ENCODE measurements at regions not wholly inside any gene's neighbourhood (a gene's known extent, or its start where the extent isn't known, plus 50 kb on each side); places are given as distances from the start of the nearest gene placed in this dataset.
"Not testable (repeated sequence)": the region's sequence is repeated elsewhere in the genome, so short reads cannot be mapped to it uniquely, and the experiment has no call there.

- no peak for ATAC-seq
- no peak for TF ChIP-seq CTCF (IDR thresholded peaks at IDR 0.05)
- H3K36me3 ChIP-seq, result no peaks in the 10 kb centered on the region
- peaks cover 6% of the 10 kb centered on the region for H3K27me3 ChIP-seq (ENCODE audit: low read depth)
- no peaks in the 10 kb centered on the region for H3K9me3 ChIP-seq
- H3K4me1 ChIP-seq, result no peaks in the 10 kb centered on the region
- no peak for DNase-seq
- H3K4me3 ChIP-seq, result no peak overlapping the region
- H3K27ac ChIP-seq, result no peak overlapping the region
- intact Hi-C loops (cut with DNase I), result no loop called here
These were observed 84.9 kb upstream of the CCNG1 start for GRCh38 chr5:163352531-163352930.

GRCh38 chr5:163355811-163356210 lies 81.6 kb upstream of the CCNG1 start:
- H3K36me3 ChIP-seq; H3K4me1 ChIP-seq; H3K27me3 ChIP-seq (ENCODE audit: low read depth); DNase-seq; intact Hi-C loops (cut with DNase I); ATAC-seq; H3K9me3 ChIP-seq; H3K27ac ChIP-seq; H3K4me3 ChIP-seq: not testable (repeated sequence)

GRCh38 chr5:163357636-163358035 lies 79.8 kb upstream of the CCNG1 start:
- no peak for TF ChIP-seq CTCF (IDR thresholded peaks at IDR 0.05)
- no peaks in the 10 kb centered on the region for H3K36me3 ChIP-seq
- H3K9me3 ChIP-seq, result no peaks in the 10 kb centered on the region
- intact Hi-C loops (cut with DNase I), result no loop called here
- H3K4me1 ChIP-seq, result no peaks in the 10 kb centered on the region
- DNase-seq (no peak), ATAC-seq (no peak)
- H3K4me3 ChIP-seq, result no peak overlapping the region
- no peaks in the 10 kb centered on the region for H3K27me3 ChIP-seq (ENCODE audit: low read depth)
- no peak overlapping the region for H3K27ac ChIP-seq

- DNase-seq, result no peak
- Histone ChIP-seq H3K9me3 (no peaks in the 10 kb centered on the region), H3K4me1 (no peaks in the 10 kb centered on the region), H3K4me3 (no peak overlapping the region), H3K27me3 (ENCODE audit: low read depth) (no peaks in the 10 kb centered on the region), H3K36me3 (no peaks in the 10 kb centered on the region), H3K27ac (no peak overlapping the region)
- no peak for ATAC-seq
- TF ChIP-seq CTCF (IDR thresholded peaks at IDR 0.05), result no peak
- intact Hi-C loops (cut with DNase I), result no loop called here
These were observed 76.7 kb upstream of the CCNG1 start for GRCh38 chr5:163360656-163361055.

GRCh38 chr5:163361450-163361849 lies 75.9 kb upstream of the CCNG1 start:
- ATAC-seq (no peak), DNase-seq (no peak)
- Histone ChIP-seq H3K9me3 (no peaks in the 10 kb centered on the region), H3K27me3 (ENCODE audit: low read depth) (no peaks in the 10 kb centered on the region), H3K27ac (no peak overlapping the region), H3K4me3 (no peak overlapping the region), H3K36me3 (no peaks in the 10 kb centered on the region), H3K4me1 (no peaks in the 10 kb centered on the region)
- no peak for TF ChIP-seq CTCF (IDR thresholded peaks at IDR 0.05)
- intact Hi-C loops (cut with DNase I), result no loop called here

- H3K27ac ChIP-seq, result no peak overlapping the region
- no peak for ATAC-seq
- no peaks in the 10 kb centered on the region for H3K27me3 ChIP-seq (ENCODE audit: low read depth)
- no peak for DNase-seq
- intact Hi-C loops (cut with DNase I), result no loop called here
- H3K4me1 ChIP-seq, result no peaks in the 10 kb centered on the region
- no peak overlapping the region for H3K4me3 ChIP-seq
- H3K9me3 ChIP-seq, result no peaks in the 10 kb centered on the region
- no peak for TF ChIP-seq CTCF (IDR thresholded peaks at IDR 0.05)
- H3K36me3 ChIP-seq, result no peaks in the 10 kb centered on the region
These were observed 74.5 kb upstream of the CCNG1 start for GRCh38 chr5:163362840-163363371.
